ENCODE measurements at regions not wholly inside any gene's neighbourhood (a gene's known extent, or its start where the extent isn't known, plus 50 kb on each side); places are given as distances from the start of the nearest gene placed in this dataset.
A peak's percentile ranks its signal among the peaks of the same experiment; 100 is the strongest.
"Not testable (repeated sequence)": the region's sequence is repeated elsewhere in the genome, so short reads cannot be mapped to it uniquely, and the experiment has no call there.

DNA sequence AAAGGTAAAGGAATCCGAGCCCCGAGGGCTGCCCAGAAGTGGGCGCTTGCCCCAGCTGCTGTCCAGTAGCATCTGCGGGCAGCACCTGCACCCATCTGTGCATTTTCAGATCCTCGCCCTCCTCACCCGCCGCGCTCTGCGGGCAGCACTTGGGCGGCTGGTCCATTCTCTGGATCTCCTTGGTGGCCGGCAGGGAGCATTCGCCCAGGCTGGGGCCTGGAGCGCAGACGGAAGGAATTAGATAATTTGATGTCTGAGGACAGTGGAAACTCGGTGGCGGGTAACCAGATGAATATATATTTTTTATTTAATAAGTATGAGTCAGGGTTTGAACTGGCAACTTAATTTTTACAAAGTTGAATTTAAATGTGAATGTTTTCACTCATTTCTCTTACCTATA lies 88.5 kb downstream of the NPIPB11 start:
- Histone ChIP-seq H3K27ac (no peak overlapping the region), H3K27me3 (no peaks in the 10 kb centered on the region), H3K36me3 (no peaks in the 10 kb centered on the region), H3K4me1 (peaks cover 9% of the 10 kb centered on the region; the same call in 1 of the 2 replicates), H3K4me3 (no peak overlapping the region), H3K9me3 (replicated peaks) (no peaks in the 10 kb centered on the region)
- DNase-seq = no peak

DNA sequence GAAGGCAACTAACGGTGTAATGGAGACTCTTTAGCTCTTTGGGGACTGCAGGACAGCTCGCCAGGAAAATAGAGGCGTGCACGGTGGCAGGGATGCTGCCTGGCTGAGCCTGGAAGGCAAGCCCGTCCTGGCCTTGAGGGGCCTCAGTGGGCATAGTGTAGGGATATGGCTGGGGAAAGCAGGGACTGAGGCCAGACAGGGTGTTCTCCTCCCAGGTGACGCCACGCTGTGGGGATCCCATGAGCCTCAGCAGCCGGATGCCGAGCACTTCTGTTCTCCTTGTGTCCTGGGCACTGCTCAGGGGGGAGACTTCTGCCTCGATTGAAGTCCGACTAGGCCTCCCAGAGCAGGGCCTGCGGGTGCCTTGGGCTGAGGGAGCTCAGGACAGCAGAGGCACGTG lies 89.2 kb downstream of the NPIPB11 start:
- H3K27me3 ChIP-seq = no peaks in the 10 kb centered on the region
- H3K27ac ChIP-seq = no peak overlapping the region
- H3K4me1 ChIP-seq = peaks cover 9% of the 10 kb centered on the region; the same call in 1 of the 2 replicates
- no peak for DNase-seq
- H3K9me3 ChIP-seq (replicated peaks) = no peaks in the 10 kb centered on the region
- H3K36me3 ChIP-seq = no peaks in the 10 kb centered on the region
- H3K4me3 ChIP-seq = no peak overlapping the region

DNA sequence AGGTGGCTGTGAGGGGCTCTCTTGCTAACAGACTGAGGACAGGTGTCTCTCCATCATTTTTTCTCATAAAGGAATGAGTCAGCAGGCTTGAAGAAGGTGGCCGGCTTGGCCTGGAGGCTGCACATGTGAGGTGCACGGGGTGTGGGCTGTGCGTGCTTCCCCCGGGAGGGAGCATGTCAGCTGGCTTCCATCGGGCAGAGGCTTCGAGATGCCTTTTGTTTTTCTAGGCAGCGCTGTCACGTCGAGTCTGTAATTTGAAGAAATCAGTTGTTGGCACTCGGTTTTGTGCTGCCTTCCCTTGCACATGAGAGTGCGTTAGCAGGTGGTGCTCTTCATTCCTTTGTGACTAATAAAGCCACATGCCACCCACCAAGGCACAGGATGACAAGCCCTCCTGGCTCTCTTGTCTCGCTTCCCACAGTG lies 89.7 kb downstream of the NPIPB11 start:
- peak; percentile 25 to 53 for DNase-seq
- H3K27me3 ChIP-seq = no peaks in the 10 kb centered on the region
- H3K36me3 ChIP-seq = no peaks in the 10 kb centered on the region
- H3K27ac ChIP-seq = no peak overlapping the region
- H3K4me3 ChIP-seq = no peak overlapping the region
- peaks cover 9% of the 10 kb centered on the region; the same call in 1 of the 2 replicates for H3K4me1 ChIP-seq
- no peaks in the 10 kb centered on the region for H3K9me3 ChIP-seq (replicated peaks)

DNA sequence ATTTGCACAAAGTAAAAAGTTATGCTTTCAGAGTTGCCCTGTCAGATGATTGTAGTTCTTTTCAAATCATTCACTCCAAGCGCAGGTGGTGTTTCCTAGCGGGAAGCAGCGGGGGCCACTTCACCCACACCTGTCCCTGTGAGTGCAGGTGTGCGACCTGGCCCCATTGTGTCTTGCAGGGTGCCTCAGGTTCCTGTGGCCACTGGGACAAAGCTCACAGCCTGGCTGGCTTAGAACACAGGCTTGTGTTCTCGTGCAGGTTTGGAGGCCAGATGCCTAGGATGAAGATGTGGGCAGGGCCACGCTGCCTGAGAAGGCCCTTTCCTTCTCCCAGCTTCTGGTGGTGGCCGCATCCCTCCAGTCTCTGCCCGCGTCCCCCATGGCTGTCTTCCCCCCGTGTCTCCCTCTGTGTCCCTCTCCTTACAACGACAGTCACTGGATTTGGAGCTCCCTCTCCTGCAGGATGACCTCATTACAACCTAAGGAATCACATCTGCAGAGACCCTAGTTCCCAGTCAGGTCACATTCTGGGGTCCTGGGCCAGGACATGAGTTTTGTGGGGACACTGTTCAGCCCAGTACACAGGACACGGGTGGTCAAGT lies 90.5 kb downstream of the NPIPB11 start:
- H3K27me3 ChIP-seq = no peaks in the 10 kb centered on the region
- H3K4me3 ChIP-seq = no peak overlapping the region
- H3K36me3 ChIP-seq = no peaks in the 10 kb centered on the region
- H3K4me1 ChIP-seq = peaks cover 7% of the 10 kb centered on the region; the same call in 1 of the 2 replicates
- DNase-seq = no peak
- no peaks in the 10 kb centered on the region for H3K9me3 ChIP-seq (replicated peaks)
- H3K27ac ChIP-seq = no peak overlapping the region

DNA sequence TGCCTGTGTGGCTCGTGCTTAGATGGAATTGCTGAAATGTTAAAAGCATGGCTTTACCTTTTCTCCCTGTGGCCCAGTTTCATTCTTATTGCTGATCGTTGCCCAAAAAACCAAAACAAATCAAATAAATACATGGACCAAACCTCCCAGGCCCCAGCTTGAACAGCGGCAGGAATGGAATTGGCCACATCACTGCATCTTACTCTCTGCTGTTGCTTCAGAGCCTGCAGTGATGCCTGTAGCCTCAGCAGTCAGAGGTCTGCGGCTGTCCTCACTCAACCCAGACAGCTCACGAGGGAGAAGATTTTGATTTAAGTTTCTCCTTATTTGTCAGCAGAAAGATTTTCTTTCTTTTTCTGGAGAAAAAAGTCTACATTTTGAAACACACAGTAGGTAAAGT lies 91.5 kb downstream of the NPIPB11 start:
- H3K27ac ChIP-seq = no peak overlapping the region
- H3K36me3 ChIP-seq = no peaks in the 10 kb centered on the region
- H3K4me1 ChIP-seq = peaks cover 7% of the 10 kb centered on the region; the same call in 1 of the 2 replicates
- no peak overlapping the region for H3K4me3 ChIP-seq
- H3K9me3 ChIP-seq (replicated peaks) = no peaks in the 10 kb centered on the region
- H3K27me3 ChIP-seq = no peaks in the 10 kb centered on the region
- DNase-seq = no peak

DNA sequence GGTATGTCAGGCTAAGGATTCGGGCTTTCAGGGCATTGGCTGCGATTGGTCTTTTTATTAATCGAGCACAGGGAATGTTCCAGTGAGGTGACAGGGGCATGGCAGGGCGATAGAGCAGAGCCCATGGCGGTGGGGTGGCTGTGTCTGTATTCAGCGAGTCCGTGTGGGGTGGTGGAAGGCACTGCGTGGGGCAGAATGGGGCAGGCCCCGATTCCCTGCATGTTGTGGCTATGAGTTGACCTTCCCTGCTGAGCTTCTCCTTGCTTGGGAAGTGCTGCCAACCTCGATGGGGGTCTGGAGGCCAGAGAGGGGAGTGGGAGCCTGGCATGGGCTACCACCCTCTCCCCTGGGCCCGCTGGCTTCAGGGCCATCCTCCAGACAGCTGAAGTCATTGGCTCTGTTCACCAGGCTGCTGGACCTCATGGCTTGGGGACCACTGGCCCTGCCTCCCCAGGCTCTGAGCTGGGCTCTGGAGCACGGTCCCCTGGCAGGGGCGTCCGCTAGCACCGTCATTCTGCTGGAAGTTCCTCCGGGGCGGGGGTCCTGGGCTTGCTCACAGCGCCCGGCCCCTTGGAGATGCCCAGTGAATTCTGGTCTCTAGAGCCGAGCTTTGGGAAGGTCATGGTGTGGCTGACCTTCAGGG lies 92.1 kb downstream of the NPIPB11 start:
- H3K4me1 ChIP-seq = peaks cover 7% of the 10 kb centered on the region; the same call in 1 of the 2 replicates
- H3K4me3 ChIP-seq = no peak overlapping the region
- no peak overlapping the region for H3K27ac ChIP-seq
- no peaks in the 10 kb centered on the region for H3K36me3 ChIP-seq
- DNase-seq = no peak
- H3K9me3 ChIP-seq (replicated peaks) = no peaks in the 10 kb centered on the region
- H3K27me3 ChIP-seq = no peaks in the 10 kb centered on the region

DNA sequence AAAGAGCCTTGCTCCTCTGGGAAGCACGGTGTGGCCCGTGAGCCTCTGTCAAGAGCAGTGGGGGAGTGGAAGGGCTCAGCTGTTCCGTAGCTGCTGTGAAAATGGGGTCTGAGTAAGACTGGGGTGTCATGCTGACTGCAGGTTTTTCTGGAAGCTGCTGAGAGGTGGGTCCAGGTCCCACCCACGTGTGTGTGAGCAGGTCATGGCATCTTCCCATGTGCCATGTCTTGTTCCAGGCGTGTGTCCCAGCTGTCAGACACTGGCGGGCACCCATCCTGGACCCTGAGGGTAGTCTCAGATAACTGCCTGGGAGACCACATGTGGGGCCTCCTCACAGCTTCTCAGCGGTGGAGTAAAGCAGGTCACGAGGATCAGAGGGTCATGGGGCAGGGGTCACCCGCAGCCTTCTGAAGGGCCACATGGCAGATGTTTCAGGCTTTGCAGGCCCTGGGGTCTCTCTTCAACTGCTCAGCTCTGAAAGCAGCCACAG lies 92.9 kb downstream of the NPIPB11 start:
- DNase-seq = no peak
- Histone ChIP-seq H3K4me1 (peaks cover 7% of the 10 kb centered on the region; the same call in 1 of the 2 replicates), H3K4me3 (no peak overlapping the region), H3K36me3 (no peaks in the 10 kb centered on the region), H3K27me3 (no peaks in the 10 kb centered on the region), H3K9me3 (replicated peaks) (no peaks in the 10 kb centered on the region), H3K27ac (no peak overlapping the region)

DNA sequence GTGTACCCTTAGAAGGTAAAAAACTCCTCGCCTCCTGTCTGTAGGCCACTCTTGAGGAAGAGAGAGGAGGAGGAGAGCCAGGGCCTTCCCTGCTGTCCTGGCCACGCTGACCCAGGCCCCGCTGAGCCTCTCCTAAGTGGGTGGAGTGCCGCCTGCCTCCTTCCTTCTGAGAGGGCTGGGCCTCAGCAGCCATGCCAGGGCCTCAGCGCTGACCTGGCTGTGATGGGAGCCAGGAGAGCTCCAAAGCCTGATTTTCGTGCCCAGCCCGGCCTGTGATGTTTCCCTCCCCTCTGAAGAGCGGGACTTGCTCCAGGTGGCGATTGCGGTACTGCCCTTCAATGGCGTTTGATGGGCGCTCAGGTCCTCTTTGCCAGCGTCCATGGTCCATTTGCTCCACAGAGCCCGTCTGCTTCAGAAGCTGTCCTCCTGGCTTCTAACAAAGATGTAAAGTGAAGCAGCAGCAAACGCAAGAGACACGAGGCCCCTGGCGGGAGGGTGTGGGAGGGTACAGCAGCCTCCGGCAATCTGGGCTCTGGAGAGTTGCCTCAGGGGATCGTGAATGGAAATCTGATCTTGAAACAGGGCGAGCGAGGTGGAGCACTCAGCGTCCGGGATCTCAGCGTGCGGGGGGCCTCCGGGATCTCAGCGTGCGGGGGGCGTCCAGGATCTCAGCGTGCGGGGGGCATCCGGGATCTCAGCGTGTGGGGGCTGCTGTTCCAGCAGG lies 93.5 kb downstream of the NPIPB11 start:
- H3K36me3 ChIP-seq = no peaks in the 10 kb centered on the region
- no peaks in the 10 kb centered on the region for H3K9me3 ChIP-seq (replicated peaks)
- H3K4me3 ChIP-seq = no peak overlapping the region
- peaks cover 7% of the 10 kb centered on the region; the same call in 1 of the 2 replicates for H3K4me1 ChIP-seq
- peak; percentile 33 to 64 for DNase-seq
- H3K27me3 ChIP-seq = no peaks in the 10 kb centered on the region
- H3K27ac ChIP-seq = no peak overlapping the region

DNA sequence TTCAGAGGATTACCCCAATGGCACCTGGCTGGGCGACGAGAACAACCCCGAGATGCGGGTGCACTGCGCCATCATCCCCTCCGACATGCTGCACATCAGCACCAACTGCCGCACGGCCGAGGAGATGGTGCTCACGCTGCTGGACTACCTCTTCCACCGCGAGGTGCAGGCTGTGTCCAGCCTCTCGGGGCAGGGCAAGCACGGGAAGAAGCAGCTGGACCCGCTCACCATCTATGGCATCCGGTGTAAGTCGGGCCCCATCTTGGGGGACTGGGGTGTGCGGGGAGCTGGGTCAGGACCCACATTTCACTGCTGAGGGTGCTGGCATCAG lies 94.2 kb downstream of the NPIPB11 start:
- not testable (repeated sequence) for H3K4me1 ChIP-seq; H3K27ac ChIP-seq; H3K4me3 ChIP-seq; H3K9me3 ChIP-seq (replicated peaks); DNase-seq; H3K27me3 ChIP-seq; H3K36me3 ChIP-seq

DNA sequence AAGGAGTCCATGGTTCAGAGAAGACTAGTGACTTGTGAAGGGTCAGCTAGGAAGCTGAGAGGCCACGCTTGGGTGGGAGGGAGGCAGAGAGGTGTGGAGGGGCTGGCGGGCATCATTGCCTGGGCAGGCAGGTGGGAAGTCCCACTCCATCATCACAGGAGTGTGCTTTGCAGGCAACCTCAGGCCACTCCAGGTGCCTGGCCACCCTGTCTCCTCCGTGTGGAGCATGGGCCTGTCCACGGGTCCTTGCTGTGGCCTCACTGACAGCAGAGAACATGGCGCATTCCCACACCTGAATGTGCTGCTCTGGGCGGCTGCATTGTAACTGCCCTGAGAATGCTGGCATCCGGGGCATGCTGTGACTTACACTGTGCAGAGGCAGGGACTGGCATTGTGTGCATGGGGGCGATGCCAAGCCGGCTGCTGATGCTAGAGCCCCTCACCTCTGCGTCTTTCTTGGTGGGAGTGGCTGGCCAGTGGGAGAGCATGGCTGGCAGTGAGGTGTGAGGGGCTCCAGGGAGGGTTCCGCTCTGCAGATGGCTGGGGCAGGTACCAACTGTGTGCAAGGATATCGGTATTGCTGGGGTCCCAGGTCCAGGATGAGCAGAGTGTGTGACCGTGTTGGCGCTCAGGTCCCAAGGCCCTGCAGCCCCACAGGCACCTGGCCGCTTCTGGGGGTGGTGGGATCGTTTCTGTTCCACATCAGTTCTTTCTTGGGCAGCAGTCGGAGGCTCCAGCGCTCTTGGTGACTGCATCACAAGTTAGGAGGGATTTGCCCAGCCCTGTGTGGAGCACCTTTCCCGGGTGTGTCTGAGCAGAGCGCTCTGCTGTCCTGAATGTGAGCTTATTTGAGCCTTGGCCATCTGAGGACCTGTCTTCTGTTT lies 94.8 kb downstream of the NPIPB11 start:
- H3K27me3 ChIP-seq = no peaks in the 10 kb centered on the region
- no peaks in the 10 kb centered on the region for H3K36me3 ChIP-seq
- H3K9me3 ChIP-seq (replicated peaks) = no peaks in the 10 kb centered on the region
- H3K4me1 ChIP-seq = peaks cover 3% of the 10 kb centered on the region; the same call in 1 of the 2 replicates
- no peak for DNase-seq
- no peak overlapping the region for H3K4me3 ChIP-seq
- H3K27ac ChIP-seq = no peak overlapping the region

DNA sequence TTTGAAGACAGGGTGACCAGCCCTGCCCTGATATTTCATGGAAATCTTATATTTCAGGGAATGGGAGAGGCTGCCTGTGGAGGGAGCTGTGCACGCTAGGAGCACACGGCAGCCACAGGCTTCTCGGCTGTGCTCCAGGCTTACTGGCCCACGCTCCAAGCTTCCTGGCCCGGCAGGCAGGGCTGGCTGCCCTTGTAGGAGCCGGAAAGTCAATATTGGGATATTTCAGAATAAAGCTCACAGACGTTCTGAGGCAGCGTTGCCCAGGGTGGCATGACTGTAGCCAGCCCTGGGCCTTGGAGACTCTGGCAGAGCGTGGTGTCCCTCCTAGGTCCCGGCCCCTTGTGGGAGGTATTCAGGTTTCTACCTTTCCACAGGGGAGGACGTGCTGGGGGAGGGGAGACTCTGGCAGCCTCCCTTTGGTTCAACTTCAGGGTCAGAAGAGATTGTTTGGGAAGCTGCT lies 95.6 kb downstream of the NPIPB11 start:
- Histone ChIP-seq H3K27me3 (no peaks in the 10 kb centered on the region), H3K27ac (no peak overlapping the region), H3K4me1 (peaks cover 3% of the 10 kb centered on the region; the same call in 1 of the 2 replicates), H3K36me3 (no peaks in the 10 kb centered on the region), H3K9me3 (replicated peaks) (no peaks in the 10 kb centered on the region), H3K4me3 (no peak overlapping the region)
- no peak for DNase-seq

DNA sequence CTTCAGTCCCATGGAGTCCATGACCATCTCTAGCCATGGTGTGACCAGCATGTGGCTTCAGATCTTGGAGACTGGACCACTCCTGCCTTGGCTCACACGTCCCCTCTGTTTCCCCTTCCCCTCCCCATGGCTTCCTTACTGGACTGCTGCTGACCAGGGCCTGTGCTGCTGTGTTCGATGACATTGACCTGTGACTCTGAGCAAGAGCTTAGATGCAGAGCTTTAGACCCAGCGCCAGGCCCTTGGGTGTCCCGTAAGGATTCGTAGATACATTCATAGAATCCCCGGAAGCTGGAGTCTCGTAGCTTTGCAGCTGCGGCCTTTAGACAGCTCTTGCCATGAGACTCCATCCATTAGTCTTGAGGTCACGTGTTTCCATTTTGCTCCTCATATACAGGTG lies 96.3 kb downstream of the NPIPB11 start:
- H3K27me3 ChIP-seq; H3K4me3 ChIP-seq; H3K9me3 ChIP-seq (replicated peaks); H3K4me1 ChIP-seq; H3K27ac ChIP-seq; DNase-seq; H3K36me3 ChIP-seq: not testable (repeated sequence)

DNA sequence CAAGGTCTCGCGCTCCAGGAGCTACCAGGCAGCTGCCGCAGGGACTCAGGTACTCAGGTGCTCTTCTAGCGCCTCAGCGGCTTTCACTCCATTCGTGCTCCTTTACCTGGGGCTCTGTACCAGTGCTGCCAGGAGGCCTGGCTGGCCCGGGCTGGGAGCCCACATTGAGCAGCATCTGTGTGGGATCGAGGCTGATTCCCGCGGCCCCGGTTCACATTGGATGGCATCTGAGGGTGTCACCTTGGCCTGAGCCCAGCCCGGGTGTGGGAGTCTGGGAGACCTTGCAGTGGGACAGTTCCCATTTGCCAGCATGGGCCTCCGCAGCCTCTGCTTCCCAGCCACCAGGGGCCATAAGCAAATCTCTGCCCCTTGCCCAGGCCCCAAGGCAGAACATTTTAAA lies 96.9 kb downstream of the NPIPB11 start:
- H3K27ac ChIP-seq; H3K4me3 ChIP-seq; H3K36me3 ChIP-seq; H3K4me1 ChIP-seq; H3K9me3 ChIP-seq (replicated peaks); H3K27me3 ChIP-seq; DNase-seq: not testable (repeated sequence)

DNA sequence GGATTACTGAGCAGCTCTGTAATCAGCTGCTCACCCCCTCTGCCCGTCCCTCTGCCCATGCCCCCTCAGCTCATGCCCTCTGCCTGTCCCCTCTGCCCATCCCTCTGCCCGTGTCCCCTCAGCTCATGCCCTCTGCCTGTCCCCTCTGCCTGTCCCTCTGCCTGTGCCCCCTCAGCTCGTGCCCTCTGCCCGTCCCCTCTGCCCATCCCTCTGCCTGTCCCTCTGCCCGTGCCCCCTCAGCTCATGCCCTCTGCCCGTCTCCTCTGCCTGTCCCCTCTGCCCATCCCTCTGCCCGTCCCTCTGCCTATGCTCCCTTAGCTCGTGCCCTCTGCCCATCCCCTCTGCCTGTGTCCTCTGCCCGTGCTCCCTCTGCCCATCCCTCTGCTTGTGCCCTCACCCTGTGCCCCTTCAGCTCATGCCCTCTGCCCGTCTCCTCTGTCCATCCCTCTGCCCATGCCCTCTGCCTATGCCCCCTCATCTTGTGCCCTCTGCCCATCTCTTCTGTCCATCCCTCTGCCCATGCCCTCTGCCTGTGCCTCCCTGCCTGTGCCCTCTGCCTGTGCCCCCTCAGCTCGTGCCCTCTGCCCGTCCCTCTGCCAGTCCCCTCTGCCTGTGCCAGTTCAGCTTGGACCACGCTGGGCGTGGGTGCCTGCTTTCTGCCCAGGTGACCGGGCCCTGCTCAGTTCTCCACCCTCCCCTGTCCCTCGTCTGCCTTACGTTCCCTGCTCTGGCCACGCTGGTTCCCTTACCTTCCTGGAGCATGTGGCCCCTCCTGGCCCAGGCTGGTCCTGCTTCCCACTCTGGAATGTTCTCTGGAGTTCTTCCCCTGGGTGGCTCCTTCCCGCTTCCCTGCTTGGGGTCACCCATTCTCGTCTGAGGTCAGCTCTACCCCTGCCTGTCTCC lies 97.6 kb downstream of the NPIPB11 start:
- no peaks in the 10 kb centered on the region for H3K9me3 ChIP-seq (replicated peaks)
- H3K4me1 ChIP-seq = peaks cover 8% of the 10 kb centered on the region
- H3K36me3 ChIP-seq = no peaks in the 10 kb centered on the region
- H3K4me3 ChIP-seq = no peak overlapping the region
- no peak for DNase-seq
- H3K27me3 ChIP-seq = no peaks in the 10 kb centered on the region
- no peak overlapping the region for H3K27ac ChIP-seq
